K562 (cell line): ENCODE measurements at regions not wholly inside any gene's neighbourhood (a gene's known extent, or its start where the extent isn't known, plus 50 kb on each side); places are given as distances from the start of the nearest gene placed in this dataset.

ENCODE experiments used
- ATF3 ChIP-seq, 2 experiments: fragments of 450-650 bp in 1 of 2; sonication (generic) in 1 of 2; formaldehyde crosslinking in 1 of 2; IDR thresholded peaks in 1 of 2; conservative IDR thresholded peaks in 1 of 2; 2 replicates each; pipeline versions ENCODE4 v1.6.1 to v1.8.1; 2016 to 2023; ENCODE audit warnings: mild to moderate bottlenecking in 2 of 2, moderate library complexity in 2 of 2, inconsistent platforms in 1 of 2, missing genetic modification reagents in 1 of 2
- CHCHD3 ChIP-seq: fragments of 250-450 bp; sonication (Bioruptor Pico); IDR thresholded peaks from 2 replicates; pipeline ENCODE4 v2.1.2; 2022; ENCODE audit warnings: mild to moderate bottlenecking
- COPS2 ChIP-seq: fragments of 450-650 bp; conservative IDR thresholded peaks from 2 replicates; pipeline ENCODE4 v1.6.1; 2016; ENCODE audit warnings: mild to moderate bottlenecking, moderate library complexity
- CREBBP ChIP-seq: IDR thresholded peaks from one replicate; pipeline ENCODE4 v1.6.1; 2012; ENCODE audit warnings: low read depth, mild to moderate bottlenecking, control low read depth, inconsistent platforms, low read length
- CREM ChIP-seq: IDR thresholded peaks from 2 replicates; pipeline ENCODE4 v1.6.1; 2014; ENCODE audit warnings: antibody characterized with exemption, low read depth
- DDX20 ChIP-seq: fragments of 450-650 bp; IDR thresholded peaks from 2 replicates; pipeline ENCODE4 v1.6.1; 2016; ENCODE audit warnings: missing genetic modification characterization, low read depth, mild to moderate bottlenecking, missing compliant biosample characterization, moderate library complexity
- ESRRB ChIP-seq: fragments of 250-450 bp; sonication (Bioruptor Pico); IDR thresholded peaks from 2 replicates; pipeline ENCODE4 v1.5.0; 2020; ENCODE audit warnings: mild to moderate bottlenecking, moderate library complexity, borderline replicate concordance
- ETV1 ChIP-seq: fragments of 450-650 bp; conservative IDR thresholded peaks from 2 replicates; pipeline ENCODE4 v1.6.1; 2016; ENCODE audit warnings: missing genetic modification characterization, control low read depth, low read depth, missing compliant biosample characterization
- FOXK1 ChIP-seq: sonication (generic); formaldehyde crosslinking; IDR thresholded peaks from 2 replicates; pipeline ENCODE4 v1.8.0; 2022; ENCODE audit warnings: missing genetic modification reagents, mild to moderate bottlenecking, borderline replicate concordance
- HDAC8 ChIP-seq: fragments of 450-650 bp; IDR thresholded peaks from 2 replicates; pipeline ENCODE4 v1.6.1; 2016; ENCODE audit warnings: mild to moderate bottlenecking, missing genetic modification characterization, moderate library complexity, missing compliant biosample characterization
- KLF10 ChIP-seq: fragments of 250-450 bp; sonication (Bioruptor Pico); IDR thresholded peaks from 2 replicates; pipeline ENCODE4 v1.6.1; 2021; ENCODE audit warnings: matching md5 sums
- MYNN ChIP-seq, 2 experiments: sonication (generic); formaldehyde crosslinking in 1 of 2; IDR thresholded peaks; 2 replicates each; pipeline versions ENCODE4 v1.5.0 to v1.6.1; 2016 to 2020; ENCODE audit warnings: antibody characterized with exemption in 1 of 2, missing genetic modification reagents in 1 of 2
- PCBP1 ChIP-seq: fragments of 200-400 bp; formaldehyde crosslinking; IDR thresholded peaks from 2 replicates; pipeline ENCODE4 v1.6.1; 2018; ENCODE audit warnings: mild to moderate bottlenecking, low read depth, low read length; ENCODE audit not compliant: poor library complexity, severe bottlenecking
- POLR2AphosphoS5 ChIP-seq: IDR thresholded peaks from 2 replicates; pipeline ENCODE4 v1.6.1; 2011; ENCODE audit warnings: mild to moderate bottlenecking, low read depth, low read length, moderate library complexity; ENCODE audit not compliant: control insufficient read depth, insufficient read depth
- POLR2B ChIP-seq: fragments of 450-650 bp; IDR thresholded peaks from 2 replicates; pipeline ENCODE4 v1.6.1; 2018; ENCODE audit warnings: low read depth; ENCODE audit not compliant: partially characterized antibody
- SAP30 ChIP-seq: fragments of 200-600 bp; sonication (generic); IDR thresholded peaks from 2 replicates; pipeline ENCODE4 v1.6.1; 2012; ENCODE audit warnings: borderline replicate concordance, low read depth, mild to moderate bottlenecking, moderate library complexity, low read length, control low read depth, inconsistent platforms; ENCODE audit not compliant: insufficient read depth, poor library complexity, severe bottlenecking
- VEZF1 ChIP-seq: fragments of 200-800 bp; sonication (Bioruptor generic); IDR thresholded peaks from 2 replicates; pipeline ENCODE4 v1.6.1; 2017; ENCODE audit warnings: missing genetic modification characterization, missing compliant biosample characterization
- ZNF324 ChIP-seq: fragments of 250-450 bp; sonication (Bioruptor Pico); IDR thresholded peaks from 2 replicates; pipeline ENCODE4 v1.4.0; 2020; ENCODE audit warnings: mild to moderate bottlenecking
- ZNF592 ChIP-seq: fragments of 450-650 bp; IDR thresholded peaks from 2 replicates; pipeline ENCODE4 v1.6.1; 2017; ENCODE audit warnings: antibody characterized with exemption, mild to moderate bottlenecking
- ZNF778 ChIP-seq: fragments of 450-650 bp; formaldehyde crosslinking; IDR thresholded peaks from 2 replicates; pipeline ENCODE4 v1.4.0; 2020; ENCODE audit warnings: mild to moderate bottlenecking, moderate library complexity
- ZNF785 ChIP-seq: fragments of 250-450 bp; sonication (Bioruptor Pico); IDR thresholded peaks from 2 replicates; pipeline ENCODE4 v1.4.0; 2020; ENCODE audit warnings: mild to moderate bottlenecking

- no peak for TF ChIP-seq POLR2B
- TF ChIP-seq PCBP1, result no peak
- 0 out of 2 replicates have a peak, but pooled peaks have one; percentile 5 for TF ChIP-seq CREM
- TF ChIP-seq COPS2, result no peak
- TF ChIP-seq ESRRB (CRISPR knock-in tag), result no peak
- no peak for TF ChIP-seq DDX20
- TF ChIP-seq ZNF592, result peak; percentile 72
- no peak for TF ChIP-seq ZNF785 (CRISPR knock-in tag)
- no peak for TF ChIP-seq CHCHD3 (CRISPR knock-in tag)
- TF ChIP-seq VEZF1 (CRISPR knock-in tag), result no peak
- TF ChIP-seq HDAC8 (tag), result no peak
- peak; percentile 81 for TF ChIP-seq ATF3 (IDR thresholded peaks at IDR 0.05)
- no peak for TF ChIP-seq ATF3 (CRISPR knock-in tag; conservative IDR thresholded peaks at IDR 0.05)
- peak; percentile 48; the same call in 1 of the 2 replicates for TF ChIP-seq POLR2AphosphoS5
- no peak for TF ChIP-seq SAP30
- 0 out of 2 replicates have a peak, but pooled peaks have one; percentile 16 for TF ChIP-seq FOXK1
- no peak for TF ChIP-seq CREBBP
- TF ChIP-seq ZNF324 (CRISPR knock-in tag), result no peak
- TF ChIP-seq ZNF778 (CRISPR knock-in tag), result no peak
- TF ChIP-seq ETV1 (tag), result no peak
- no peak for TF ChIP-seq MYNN (IDR thresholded peaks at IDR 0.05)
- no peak for TF ChIP-seq MYNN (CRISPR knock-in tag; IDR thresholded peaks at IDR 0.05)
- TF ChIP-seq KLF10, result no peak
Observed at GRCh38 chr2:38474715-38475566, 97.9 kb upstream of the ATL2 start (continued).
